DMS 273 (cell line): ENCODE measurements at regions not wholly inside any gene's neighbourhood (a gene's known extent, or its start where the extent isn't known, plus 50 kb on each side); places are given as distances from the start of the nearest gene placed in this dataset.

Experiments used
- DNase-seq: peaks from one replicate; lab custom pipeline; 2025; ENCODE audit not compliant: unreplicated experiment; lab: John Stamatoyannopoulos, UW

DNA sequence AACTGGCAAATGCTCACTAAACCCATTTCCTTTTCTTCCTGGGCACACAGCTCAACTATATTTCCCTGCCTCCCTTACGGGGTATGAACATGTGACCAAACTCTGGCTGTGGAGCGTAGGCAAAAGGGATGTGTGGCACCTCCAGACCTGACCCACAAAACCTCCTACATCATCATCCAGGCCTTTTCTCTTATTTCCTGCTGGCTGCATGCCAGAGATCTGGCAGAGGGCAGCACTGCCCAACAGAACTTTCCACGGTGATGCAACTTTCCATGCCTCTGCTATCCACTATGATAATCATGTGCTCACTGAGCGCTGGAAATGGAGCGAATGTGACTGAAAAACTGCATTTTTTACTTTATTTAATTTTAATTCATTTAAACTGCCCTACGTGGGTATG lies 99.6 kb upstream of the CACNA1E start:
- no peak for DNase-seq

- DNase-seq = no peak
Observed at GRCh38 chr1:181386340-181386739, 97.0 kb upstream of the CACNA1E start.

DNA sequence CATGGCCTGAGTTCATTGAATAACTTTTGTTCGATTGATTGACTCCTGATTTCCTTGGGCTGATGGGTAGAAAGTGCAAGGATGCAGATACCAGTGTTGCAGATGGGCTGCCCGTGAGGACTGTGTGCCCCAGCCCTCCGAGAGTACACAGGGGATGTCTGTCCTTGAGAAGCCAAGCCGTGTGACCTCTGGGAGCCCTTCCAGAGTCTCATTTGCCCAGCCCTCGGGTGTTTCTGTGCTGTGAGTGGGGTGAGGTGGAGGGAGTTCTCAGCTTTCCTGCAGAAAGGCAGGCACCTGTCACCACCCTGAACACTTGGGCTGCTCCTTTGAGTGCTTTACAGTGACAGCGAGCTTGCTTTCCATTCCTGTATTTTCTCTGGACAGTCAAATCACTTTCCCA lies 96.4 kb upstream of the CACNA1E start:
- no peak for DNase-seq

DNA sequence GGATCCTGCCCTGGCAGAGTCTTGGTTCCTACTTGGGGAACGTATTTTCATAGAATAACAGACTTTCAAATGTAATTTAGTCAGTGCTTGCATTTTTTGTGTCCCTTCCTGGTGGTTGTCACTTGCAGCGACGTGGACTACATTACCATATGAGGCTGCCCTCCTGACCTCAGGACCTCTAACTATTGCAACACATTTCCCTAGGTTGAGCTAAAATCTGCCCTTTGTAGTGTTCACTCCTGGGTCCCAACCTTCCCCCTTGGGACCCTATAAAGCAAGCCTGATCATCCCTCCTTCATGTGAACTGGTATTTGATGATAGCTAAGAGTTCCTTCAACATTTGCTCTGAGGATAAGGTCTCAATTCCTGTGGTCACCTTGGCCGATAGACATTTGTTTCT lies 95.6 kb upstream of the CACNA1E start:
- no peak for DNase-seq

- DNase-seq = peak; percentile 81
Observed at GRCh38 chr1:181390410-181391077, 92.8 kb upstream of the CACNA1E start.

GRCh38 chr1:181391301-181391900 lies 91.9 kb upstream of the CACNA1E start:
- DNase-seq = peak; percentile 70

GRCh38 chr1:181392133-181392532 lies 91.2 kb upstream of the CACNA1E start:
- DNase-seq = no peak

GRCh38 chr1:181392613-181393220 lies 90.6 kb upstream of the CACNA1E start:
- no peak for DNase-seq

- DNase-seq = no peak
Observed at GRCh38 chr1:181394766-181395165, 88.6 kb upstream of the CACNA1E start.

DNA sequence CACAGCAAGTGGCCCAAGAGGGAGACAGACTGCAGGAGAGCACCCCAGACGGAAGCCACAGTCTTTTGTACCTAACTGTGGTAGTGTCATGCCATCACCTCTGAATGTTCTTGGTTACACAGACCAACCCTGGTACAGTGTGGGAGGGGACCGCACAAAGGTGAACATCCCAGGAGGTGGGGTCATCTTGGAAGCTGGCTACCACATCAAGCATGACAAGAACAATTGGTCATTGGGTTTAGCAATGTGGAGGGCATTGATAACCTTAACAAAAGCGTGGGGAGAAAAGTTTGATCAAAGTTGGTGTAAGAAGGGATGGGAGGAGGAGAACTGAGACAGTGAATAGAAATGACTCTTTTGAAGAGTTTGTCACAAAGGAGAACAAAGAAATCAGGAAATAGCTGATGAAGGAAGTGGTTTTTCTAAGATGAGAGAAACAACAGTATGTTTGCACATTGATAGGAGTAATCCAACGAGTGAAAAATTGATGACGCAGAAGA lies 87.1 kb upstream of the CACNA1E start:
- DNase-seq = no peak

DNA sequence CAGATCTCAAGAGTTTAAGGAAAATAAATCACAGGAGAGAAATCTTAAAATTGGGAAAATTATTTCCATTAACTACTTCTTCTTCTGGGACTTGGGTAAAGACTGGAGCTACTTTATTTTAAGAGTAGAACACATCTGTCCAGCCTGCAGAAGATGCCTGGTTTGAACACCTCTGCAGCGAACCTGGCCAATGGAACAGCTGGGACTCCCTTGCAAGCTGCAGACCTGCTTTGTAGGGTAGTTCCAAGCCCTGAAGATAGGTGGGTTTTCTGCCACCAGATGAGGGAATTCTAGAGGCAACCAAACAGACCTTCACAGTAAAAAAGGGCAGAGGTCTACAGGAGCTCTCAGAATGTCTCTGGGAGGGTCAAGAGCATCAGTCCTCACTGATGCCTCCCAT lies 86.5 kb upstream of the CACNA1E start:
- no peak for DNase-seq

GRCh38 chr1:181397845-181398244 lies 85.5 kb upstream of the CACNA1E start:
- DNase-seq = peak; percentile 21

GRCh38 chr1:181398544-181398943 lies 84.8 kb upstream of the CACNA1E start:
- no peak for DNase-seq

- DNase-seq = no peak
Observed at GRCh38 chr1:181405584-181405983, 77.7 kb upstream of the CACNA1E start.

- peak; percentile 50 for DNase-seq
Observed at GRCh38 chr1:181406989-181407388, 76.3 kb upstream of the CACNA1E start.

GRCh38 chr1:181409981-181410380 lies 73.3 kb upstream of the CACNA1E start:
- no peak for DNase-seq

DNA sequence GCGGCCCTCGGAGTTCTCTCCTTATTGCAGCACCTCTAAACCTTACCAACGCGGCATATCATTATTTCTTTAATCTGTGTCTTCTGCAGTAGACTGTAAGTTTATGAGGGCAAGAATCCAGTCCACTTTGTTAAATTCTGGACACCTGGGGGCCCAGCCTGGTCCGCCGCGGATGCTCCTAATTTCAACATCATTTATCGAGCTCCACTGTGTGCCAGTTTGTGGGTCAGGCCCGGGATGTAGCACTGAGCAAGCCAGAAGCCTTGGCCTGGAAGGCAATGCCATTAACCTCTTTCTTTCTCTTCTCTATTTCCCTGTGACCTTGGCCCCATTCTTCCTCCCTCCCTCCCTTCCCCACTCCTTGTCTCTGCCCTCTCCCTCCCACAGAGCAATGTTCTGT lies 70.6 kb upstream of the CACNA1E start:
- DNase-seq = no peak

DNA sequence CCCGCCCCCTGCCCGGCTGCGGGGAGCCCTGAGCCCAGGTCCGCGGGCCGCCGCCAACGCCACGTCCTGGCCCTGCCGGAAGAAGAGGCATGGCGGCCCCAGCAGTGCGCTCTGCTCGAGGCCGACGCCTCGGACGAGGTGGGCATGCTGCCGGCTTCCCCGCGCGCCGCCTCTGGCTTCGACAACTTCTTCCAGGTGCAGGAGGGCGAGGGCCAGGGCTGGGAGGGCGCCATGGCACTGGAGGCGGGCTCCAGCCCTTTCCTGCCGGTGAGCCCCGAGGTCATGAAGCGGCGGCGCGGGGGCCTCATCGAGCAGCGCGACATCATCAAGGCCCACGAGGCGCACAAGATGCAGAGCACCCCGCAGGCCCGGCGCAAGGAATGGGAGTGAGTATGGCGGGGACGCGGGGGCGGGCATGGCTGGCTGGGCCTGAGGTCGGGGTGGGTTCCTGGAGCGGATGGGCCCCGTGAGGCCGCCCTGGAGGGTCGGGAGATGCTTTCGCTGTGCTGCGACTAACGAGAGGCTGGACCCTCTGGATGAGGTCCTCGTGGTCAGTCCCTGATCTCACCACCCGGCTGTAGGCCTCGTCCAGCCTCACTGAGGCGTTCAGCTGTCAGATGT lies 70.0 kb upstream of the CACNA1E start:
- DNase-seq = no peak

DNA sequence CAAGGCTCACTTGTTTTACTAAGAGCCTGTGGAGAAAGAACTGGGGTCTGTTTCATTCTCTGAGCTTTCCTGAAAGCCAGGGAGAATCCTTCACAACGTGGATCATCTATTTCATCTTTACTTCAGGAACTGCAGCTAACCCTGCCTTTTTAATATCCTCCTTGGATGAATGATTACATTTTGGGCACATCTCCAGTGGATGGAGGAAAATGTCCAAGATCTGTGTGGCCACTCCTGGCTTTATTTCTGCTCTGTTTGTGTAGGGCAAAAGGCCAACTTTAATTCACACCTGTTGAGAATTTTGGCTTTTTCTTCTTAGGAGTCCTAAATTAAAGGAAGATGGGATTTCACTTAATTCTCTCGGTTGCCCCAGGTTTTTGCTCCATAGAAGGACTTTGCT lies 69.5 kb upstream of the CACNA1E start:
- no peak for DNase-seq

DNA sequence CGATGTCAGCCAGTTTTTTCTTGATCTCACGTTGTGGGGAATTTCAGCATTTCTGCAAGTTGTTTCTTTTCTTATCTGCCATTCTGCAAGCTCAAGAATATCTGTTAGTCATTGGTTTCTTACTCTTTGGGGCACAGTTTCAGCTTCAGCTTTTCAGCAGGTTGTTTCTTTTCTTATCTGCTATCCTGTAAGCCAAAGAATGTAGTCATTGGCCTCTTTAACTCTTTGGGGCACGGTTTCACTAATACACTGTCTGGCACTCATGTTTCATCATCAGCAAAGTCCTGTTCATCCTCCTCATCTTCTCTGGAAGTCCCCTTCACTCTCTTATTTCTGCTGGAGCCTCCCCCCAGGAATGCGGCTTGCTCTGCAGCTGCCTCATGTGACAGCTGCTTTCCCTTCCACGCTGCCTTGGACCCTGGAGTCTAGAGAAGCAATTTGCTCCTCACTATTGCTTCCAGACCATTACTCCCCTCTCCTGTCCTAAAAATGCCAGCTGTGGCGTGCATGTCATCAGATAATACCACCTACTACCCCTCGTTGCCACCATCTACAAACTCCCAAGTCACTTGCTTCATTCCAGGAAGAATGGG lies 67.0 kb upstream of the CACNA1E start:
- DNase-seq = no peak

GRCh38 chr1:181417915-181418314 lies 65.4 kb upstream of the CACNA1E start:
- DNase-seq = no peak
